ENCODE measurements at regions not wholly inside any gene's neighbourhood (a gene's known extent, or its start where the extent isn't known, plus 50 kb on each side); places are given as distances from the start of the nearest gene placed in this dataset.

DNA sequence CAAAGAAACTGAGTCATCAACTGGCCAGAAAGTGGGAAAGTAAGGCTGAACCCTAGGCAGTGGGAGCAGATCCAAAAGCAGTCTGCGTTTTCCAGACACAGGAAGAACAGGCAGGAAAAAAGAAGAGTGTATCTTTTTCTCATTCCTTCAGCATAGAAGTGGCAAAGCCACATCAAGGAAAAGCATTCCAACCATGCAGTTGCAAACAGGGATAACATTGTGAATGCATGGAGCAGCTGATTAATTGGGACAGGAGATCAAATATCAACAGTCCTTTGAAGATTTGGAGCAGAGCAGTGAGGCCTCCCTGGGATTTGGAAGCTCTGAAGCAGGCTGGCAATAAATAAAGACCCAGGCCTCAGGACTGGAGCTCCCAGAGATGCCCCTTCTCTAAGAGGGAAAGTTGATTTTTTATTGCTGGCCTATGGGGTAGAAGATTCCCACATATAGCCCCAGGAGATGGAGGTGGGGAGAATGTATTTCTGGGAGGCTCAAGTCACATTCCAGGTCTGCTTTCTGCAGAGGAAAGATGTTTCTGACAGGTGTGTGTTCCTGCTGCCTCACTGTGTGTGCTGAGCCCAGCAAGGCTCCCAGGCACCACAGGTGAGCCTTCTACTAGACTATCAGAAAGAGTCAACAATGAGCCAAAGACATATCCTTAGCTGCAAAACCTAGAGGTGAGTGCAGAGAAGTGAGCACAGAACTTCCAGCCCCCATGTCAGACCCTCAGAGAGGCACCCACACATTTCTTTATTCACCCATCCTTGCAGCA is 222.5 kb downstream of the RAB28 start:
- ATAC-seq (no peak), DNase-seq (ENCODE audit: missing footprints) (no peak)
- intact Hi-C loops (cut with DNase I) = no loop called here

GRCh38 chr4:13260513-13260912 is 223.6 kb downstream of the RAB28 start:
- DNase-seq (ENCODE audit: missing footprints) = no peak
- intact Hi-C loops (cut with DNase I) = no loop called here
- ATAC-seq = no peak

GRCh38 chr4:13250263-13250662 is 233.9 kb downstream of the RAB28 start:
- intact Hi-C loops (cut with DNase I) = no loop called here
- ATAC-seq = no peak
- DNase-seq (ENCODE audit: missing footprints) = no peak

GRCh38 chr4:13248621-13249298 is 235.4 kb downstream of the RAB28 start:
- intact Hi-C loops (cut with DNase I) = no loop called here
- ATAC-seq = no peak
- no peak for DNase-seq (ENCODE audit: missing footprints)

- ATAC-seq (no peak), DNase-seq (ENCODE audit: missing footprints) (no peak)
- intact Hi-C loops (cut with DNase I) = no loop called here
These were observed 238.0 kb downstream of the RAB28 start for GRCh38 chr4:13246107-13246506.

- DNase-seq (ENCODE audit: missing footprints) (no peak), ATAC-seq (no peak)
- intact Hi-C loops (cut with DNase I) = no loop called here
These were observed 239.7 kb downstream of the RAB28 start for GRCh38 chr4:13244444-13244843.

GRCh38 chr4:13243152-13243551 is 241.0 kb downstream of the RAB28 start:
- DNase-seq (ENCODE audit: missing footprints) (no peak), ATAC-seq (no peak)
- intact Hi-C loops (cut with DNase I) = no loop called here

- no peak for DNase-seq (ENCODE audit: missing footprints)
- ATAC-seq = no peak
- intact Hi-C loops (cut with DNase I) = no loop called here
These were observed 244.1 kb downstream of the RAB28 start for GRCh38 chr4:13240066-13240465.

DNA sequence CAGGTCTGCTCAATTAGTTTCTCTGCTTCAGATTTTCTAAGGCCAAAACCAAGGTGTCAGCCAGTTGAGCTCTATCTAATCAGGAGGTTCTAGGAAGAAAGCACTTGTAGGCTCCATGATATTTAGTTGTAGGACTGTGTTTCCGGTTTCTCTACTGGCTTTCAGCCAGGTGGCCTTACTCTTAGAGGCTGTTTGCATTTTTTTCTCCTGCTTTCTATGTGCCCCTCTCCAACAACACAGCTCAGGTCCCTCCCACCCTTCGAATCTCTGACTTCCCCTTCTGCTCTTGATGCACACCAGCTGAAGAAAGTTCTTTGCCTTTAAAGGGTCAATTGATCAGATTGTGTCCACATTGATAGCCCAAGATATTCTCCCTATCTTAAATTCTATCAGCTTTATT is 245.2 kb downstream of the RAB28 start:
- DNase-seq (ENCODE audit: missing footprints) (no peak), ATAC-seq (no peak)
- intact Hi-C loops (cut with DNase I) = no loop called here

DNA sequence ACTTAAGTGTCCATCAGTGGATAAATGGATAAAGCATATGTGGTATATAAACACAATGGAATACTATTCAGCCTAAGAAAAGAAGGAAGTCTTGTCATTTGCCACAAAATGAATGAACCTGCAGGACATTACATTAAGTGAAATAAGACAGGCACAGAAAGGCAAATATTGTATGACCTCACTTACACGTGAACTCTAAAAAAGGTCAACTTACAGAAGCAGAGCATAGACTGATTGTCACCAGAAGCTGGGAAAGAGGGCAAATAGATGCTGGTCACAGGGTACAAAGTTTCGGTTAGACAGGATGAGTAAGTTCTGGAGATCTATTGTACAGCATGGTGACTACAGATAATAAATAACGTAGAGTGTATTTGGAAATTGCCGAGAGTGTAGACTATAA is 247.7 kb downstream of the RAB28 start:
- DNase-seq (ENCODE audit: missing footprints) = no peak
- no peak for ATAC-seq
- intact Hi-C loops (cut with DNase I) = no loop called here

- ATAC-seq = no peak
- DNase-seq (ENCODE audit: missing footprints) = no peak
- intact Hi-C loops (cut with DNase I) = no loop called here
These were observed 250.4 kb downstream of the RAB28 start for GRCh38 chr4:13233755-13234154.

DNA sequence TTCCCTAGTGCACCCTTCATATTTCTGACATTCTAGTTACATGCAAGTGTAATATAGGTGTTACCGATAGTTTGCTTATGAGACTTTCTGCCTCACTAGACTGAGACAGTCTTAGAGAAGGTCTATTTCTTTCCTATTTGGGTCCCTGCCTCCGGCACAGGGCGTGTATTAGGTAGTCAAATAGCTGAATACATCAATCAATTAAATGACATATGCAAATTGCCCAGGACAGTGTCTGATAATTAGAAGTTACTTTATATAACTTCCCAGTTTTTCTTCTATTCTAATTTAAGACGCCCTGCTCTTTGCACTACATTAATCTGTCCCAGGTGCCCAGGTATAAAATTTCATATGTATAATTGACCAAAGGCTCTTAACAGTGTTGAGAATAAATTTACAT is 264.2 kb downstream of the RAB28 start:
- ATAC-seq (no peak), DNase-seq (ENCODE audit: missing footprints) (no peak)
- intact Hi-C loops (cut with DNase I) = no loop called here

GRCh38 chr4:13218326-13218958 is 265.7 kb downstream of the RAB28 start:
- no peak for DNase-seq (ENCODE audit: missing footprints)
- ATAC-seq = peak; percentile 90
- intact Hi-C loops (cut with DNase I) = no loop called here

GRCh38 chr4:13215560-13215959 is 268.6 kb downstream of the RAB28 start:
- intact Hi-C loops (cut with DNase I) = no loop called here
- DNase-seq (ENCODE audit: missing footprints) (no peak), ATAC-seq (no peak)

DNA sequence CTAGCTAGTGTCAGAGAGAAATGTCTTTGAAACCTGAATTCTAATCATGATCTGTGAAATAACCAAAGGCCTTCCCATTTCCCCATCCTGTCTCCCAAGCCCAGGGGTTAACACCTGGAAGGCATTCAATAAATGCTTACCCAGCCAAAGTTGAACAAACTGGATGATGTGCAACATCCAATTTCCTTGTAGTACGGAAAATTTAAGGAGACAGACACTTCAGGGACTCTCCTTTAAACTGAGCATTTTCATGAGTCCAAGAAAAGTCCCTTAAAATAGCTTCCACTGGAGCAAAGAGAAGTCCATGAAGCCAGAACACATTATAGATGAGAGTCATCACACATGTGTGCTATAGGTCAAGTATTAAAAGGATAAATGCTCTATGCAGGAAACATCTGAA is 271.2 kb downstream of the RAB28 start:
- intact Hi-C loops (cut with DNase I) = no loop called here
- ATAC-seq (no peak), DNase-seq (ENCODE audit: missing footprints) (no peak)

GRCh38 chr4:13209600-13209999 is 274.5 kb downstream of the RAB28 start:
- intact Hi-C loops (cut with DNase I) = no loop called here
- no peak for DNase-seq (ENCODE audit: missing footprints)
- ATAC-seq = no peak

DNA sequence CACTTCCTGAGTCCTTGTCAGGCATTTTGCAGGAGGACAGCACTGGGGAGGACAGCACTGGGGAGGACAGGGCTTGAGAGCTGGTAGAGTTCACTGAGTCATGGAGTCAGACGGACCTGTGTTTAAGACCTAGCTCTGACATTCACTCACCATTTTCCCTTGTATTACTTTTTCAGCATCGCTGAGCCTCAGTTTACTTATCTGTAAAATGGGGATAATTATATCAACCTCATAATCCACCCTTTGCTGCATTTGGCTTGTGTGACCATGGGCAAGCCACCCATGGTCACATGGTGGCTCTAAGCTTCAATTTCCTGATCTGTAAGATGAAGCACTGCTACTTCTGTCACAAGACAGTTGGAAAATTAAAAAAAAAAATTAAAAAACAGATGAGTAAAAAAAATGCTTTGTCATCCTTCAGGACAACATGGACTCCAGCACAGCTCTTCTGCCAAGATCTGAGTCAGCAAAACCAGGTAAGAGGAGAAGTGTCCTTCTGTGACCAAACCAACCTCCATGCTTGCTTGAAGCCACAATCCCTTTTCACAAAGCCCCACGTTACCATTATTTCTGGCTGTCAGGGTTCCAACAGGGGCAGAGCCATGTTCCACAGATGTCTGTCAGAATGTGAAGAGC is 275.5 kb downstream of the RAB28 start:
- no peak for ATAC-seq
- intact Hi-C loops (cut with DNase I) = no loop called here
- no peak for DNase-seq (ENCODE audit: missing footprints)

DNA sequence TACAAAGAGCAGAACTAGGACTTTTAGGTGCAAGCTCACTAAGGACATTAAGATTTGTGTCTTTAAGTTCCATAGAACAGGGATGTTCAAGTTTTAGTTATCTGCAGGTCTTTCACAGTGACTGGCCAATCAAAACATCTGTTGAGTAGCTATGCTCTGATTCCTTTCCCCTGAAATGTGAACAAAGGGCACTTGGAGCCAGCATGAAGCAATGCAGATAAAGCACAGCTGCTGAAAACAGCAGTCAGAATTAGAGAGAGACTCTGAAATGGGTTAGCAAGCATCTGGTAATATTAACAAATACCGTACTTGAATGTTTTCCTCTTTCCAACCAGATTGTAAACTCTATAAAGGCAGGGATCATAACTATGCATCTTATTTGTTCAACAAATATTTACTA is 276.9 kb downstream of the RAB28 start:
- no peak for DNase-seq (ENCODE audit: missing footprints)
- ATAC-seq = peak; percentile 81
- intact Hi-C loops (cut with DNase I) = no loop called here

- DNase-seq (ENCODE audit: missing footprints) = no peak
- no peak for ATAC-seq
- intact Hi-C loops (cut with DNase I) = no loop called here
These were observed 281.0 kb downstream of the RAB28 start for GRCh38 chr4:13203101-13203500.

DNA sequence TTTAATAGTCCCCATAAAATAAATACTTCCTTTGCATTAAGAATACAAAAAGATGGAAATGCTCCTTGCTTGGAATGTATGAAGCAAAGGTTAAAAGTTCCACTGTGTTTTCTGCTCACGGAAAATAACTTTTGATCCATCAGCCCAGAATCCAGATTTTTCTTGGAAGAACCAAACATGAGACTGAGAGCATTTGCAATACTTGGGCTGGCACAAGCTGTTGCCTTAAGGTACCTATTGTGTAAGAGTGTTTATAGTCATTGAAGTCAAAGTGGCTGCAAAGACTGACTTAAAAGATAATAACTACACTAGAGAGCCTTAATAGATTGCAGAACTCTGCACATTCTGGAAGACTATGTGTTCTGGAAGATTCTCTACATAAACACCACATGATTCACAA is 281.4 kb downstream of the RAB28 start:
- intact Hi-C loops (cut with DNase I) = no loop called here
- DNase-seq (ENCODE audit: missing footprints) = no peak
- ATAC-seq = peak; percentile 68
